ENCODE measurements at regions not wholly inside any gene's neighbourhood (a gene's known extent, or its start where the extent isn't known, plus 50 kb on each side); places are given as distances from the start of the nearest gene placed in this dataset.

DNA sequence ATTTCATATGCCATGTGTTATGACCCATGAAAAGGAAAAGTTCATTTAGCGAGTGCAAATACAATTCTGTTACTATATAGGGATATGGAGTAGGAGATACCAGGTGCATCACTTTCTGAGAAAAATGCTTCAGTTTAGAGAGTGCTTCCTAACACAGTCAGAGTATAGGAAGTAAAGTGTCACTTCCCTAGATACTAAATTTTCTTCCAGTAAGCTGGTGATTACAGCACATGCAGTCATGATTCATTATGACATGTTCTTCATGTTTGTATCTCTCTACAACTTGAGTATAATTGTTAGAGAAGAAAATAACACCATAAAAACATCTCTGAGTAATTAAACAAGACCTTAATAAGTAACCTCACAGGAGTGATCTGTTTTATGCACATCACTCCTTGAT is 837.0 kb downstream of the DNAH5 start:
- TF ChIP-seq ZNF341 (tag by site-specific recombination; IDR thresholded peaks at IDR 0.05; ENCODE audit: low read depth), result no peak
- no peak for TF ChIP-seq REPIN1 (tag by site-specific recombination; IDR thresholded peaks at IDR 0.05; ENCODE audit: low read depth)
- TF ChIP-seq, protein P1, sequence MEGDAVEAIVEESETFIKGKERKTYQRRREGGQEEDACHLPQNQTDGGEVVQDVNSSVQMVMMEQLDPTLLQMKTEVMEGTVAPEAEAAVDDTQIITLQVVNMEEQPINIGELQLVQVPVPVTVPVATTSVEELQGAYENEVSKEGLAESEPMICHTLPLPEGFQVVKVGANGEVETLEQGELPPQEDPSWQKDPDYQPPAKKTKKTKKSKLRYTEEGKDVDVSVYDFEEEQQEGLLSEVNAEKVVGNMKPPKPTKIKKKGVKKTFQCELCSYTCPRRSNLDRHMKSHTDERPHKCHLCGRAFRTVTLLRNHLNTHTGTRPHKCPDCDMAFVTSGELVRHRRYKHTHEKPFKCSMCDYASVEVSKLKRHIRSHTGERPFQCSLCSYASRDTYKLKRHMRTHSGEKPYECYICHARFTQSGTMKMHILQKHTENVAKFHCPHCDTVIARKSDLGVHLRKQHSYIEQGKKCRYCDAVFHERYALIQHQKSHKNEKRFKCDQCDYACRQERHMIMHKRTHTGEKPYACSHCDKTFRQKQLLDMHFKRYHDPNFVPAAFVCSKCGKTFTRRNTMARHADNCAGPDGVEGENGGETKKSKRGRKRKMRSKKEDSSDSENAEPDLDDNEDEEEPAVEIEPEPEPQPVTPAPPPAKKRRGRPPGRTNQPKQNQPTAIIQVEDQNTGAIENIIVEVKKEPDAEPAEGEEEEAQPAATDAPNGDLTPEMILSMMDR (tag by site-specific recombination; IDR thresholded peaks at IDR 0.05), result no peak
- TF ChIP-seq BCL11B (tag by site-specific recombination; IDR thresholded peaks at IDR 0.05; ENCODE audit: low read depth), result no peak
- TF ChIP-seq ZNF292 (tag by site-specific recombination; IDR thresholded peaks at IDR 0.05; ENCODE audit: borderline replicate concordance, low read depth), result no peak
- TF ChIP-seq, protein P2, sequence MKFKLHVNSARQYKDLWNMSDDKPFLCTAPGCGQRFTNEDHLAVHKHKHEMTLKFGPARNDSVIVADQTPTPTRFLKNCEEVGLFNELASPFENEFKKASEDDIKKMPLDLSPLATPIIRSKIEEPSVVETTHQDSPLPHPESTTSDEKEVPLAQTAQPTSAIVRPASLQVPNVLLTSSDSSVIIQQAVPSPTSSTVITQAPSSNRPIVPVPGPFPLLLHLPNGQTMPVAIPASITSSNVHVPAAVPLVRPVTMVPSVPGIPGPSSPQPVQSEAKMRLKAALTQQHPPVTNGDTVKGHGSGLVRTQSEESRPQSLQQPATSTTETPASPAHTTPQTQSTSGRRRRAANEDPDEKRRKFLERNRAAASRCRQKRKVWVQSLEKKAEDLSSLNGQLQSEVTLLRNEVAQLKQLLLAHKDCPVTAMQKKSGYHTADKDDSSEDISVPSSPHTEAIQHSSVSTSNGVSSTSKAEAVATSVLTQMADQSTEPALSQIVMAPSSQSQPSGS (tag by site-specific recombination; IDR thresholded peaks at IDR 0.05; ENCODE audit: low read depth), result no peak
- TF ChIP-seq, protein P3, sequence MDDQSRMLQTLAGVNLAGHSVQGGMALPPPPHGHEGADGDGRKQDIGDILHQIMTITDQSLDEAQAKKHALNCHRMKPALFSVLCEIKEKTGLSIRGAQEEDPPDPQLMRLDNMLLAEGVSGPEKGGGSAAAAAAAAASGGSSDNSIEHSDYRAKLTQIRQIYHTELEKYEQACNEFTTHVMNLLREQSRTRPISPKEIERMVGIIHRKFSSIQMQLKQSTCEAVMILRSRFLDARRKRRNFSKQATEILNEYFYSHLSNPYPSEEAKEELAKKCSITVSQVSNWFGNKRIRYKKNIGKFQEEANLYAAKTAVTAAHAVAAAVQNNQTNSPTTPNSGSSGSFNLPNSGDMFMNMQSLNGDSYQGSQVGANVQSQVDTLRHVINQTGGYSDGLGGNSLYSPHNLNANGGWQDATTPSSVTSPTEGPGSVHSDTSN (CRISPR knock-in tag; IDR thresholded peaks at IDR 0.05), result no peak
- no peak for TF ChIP-seq SETDB1 (IDR thresholded peaks at IDR 0.05; ENCODE audit: insufficient read length, low read length)
- TF ChIP-seq, protein P4, sequence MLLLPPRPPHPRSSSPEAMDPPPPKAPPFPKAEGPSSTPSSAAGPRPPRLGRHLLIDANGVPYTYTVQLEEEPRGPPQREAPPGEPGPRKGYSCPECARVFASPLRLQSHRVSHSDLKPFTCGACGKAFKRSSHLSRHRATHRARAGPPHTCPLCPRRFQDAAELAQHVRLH (tag by site-specific recombination; IDR thresholded peaks at IDR 0.05), result no peak
- TF ChIP-seq KLF10 (tag by site-specific recombination; IDR thresholded peaks at IDR 0.05), result no peak
- no peak for TF ChIP-seq ZNF24 (tag by site-specific recombination; IDR thresholded peaks at IDR 0.05)
- TF ChIP-seq KLF16 (tag by site-specific recombination; IDR thresholded peaks at IDR 0.05), result no peak
- TF ChIP-seq ZNF560 (tag by site-specific recombination; IDR thresholded peaks at IDR 0.05; ENCODE audit: borderline replicate concordance), result no peak
